GM18511 (cell line): ENCODE measurements at regions not wholly inside any gene's neighbourhood (a gene's known extent, or its start where the extent isn't known, plus 50 kb on each side); places are given as distances from the start of the nearest gene placed in this dataset.
"Not testable (repeated sequence)": the region's sequence is repeated elsewhere in the genome, so short reads cannot be mapped to it uniquely, and the experiment has no call there.

Experiments
- ATAC-seq: cut with Tn5 transposase; IDR thresholded peaks from one replicate; pipeline ENCODE4 v1.9.1; 2021; ENCODE audit warnings: mild to moderate bottlenecking, moderate library complexity; ENCODE audit not compliant: unreplicated experiment

- ATAC-seq: no peak
Measured at GRCh38 chr4:24369507-24370029, 214.8 kb downstream of the DHX15 start.

- no peak for ATAC-seq
Measured at GRCh38 chr4:24368801-24369200, 215.6 kb downstream of the DHX15 start.

GRCh38 chr4:24364852-24365251 is 219.5 kb downstream of the DHX15 start:
- ATAC-seq: no peak

DNA sequence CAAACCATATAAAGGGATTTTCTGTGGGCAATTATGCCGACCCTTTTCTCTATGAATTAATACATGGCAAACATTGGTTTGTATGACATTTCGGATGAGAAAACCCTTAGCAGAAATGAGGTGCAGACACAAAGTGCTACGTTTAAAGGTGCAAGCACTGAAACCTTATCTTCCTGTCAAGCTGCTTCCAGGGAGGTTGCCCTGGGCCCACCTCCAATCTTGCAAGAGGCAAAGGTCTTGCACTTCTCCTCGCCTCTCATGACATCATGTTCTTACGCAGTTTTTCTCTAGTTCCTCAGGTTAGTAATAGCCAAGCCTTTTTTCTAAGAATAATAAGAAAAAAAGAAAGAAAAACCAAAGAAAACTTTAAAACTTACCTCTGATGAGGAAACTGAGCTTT is 220.1 kb downstream of the DHX15 start:
- no peak for ATAC-seq

GRCh38 chr4:24363751-24364150 is 220.6 kb downstream of the DHX15 start:
- no peak for ATAC-seq

DNA sequence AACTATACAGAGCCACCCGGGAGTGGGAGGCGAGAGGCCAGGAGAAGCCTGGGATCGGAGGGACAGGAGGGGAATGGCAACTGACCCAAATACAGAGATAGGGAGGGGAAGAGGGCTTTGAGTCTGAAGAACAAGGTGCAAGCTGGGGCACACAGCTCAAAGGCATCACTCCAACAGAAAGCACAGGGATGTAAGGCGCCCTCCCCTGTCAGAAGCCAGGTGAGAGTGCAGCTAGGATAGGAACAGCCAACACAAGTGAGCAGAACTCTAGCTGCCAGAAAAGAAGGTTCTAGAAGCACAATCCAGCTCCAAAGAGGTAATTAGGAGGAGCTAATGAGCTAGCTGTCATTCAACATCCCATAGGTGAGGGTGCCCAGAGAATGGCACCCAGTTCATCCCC is 232.2 kb downstream of the DHX15 start:
- no peak for ATAC-seq

DNA sequence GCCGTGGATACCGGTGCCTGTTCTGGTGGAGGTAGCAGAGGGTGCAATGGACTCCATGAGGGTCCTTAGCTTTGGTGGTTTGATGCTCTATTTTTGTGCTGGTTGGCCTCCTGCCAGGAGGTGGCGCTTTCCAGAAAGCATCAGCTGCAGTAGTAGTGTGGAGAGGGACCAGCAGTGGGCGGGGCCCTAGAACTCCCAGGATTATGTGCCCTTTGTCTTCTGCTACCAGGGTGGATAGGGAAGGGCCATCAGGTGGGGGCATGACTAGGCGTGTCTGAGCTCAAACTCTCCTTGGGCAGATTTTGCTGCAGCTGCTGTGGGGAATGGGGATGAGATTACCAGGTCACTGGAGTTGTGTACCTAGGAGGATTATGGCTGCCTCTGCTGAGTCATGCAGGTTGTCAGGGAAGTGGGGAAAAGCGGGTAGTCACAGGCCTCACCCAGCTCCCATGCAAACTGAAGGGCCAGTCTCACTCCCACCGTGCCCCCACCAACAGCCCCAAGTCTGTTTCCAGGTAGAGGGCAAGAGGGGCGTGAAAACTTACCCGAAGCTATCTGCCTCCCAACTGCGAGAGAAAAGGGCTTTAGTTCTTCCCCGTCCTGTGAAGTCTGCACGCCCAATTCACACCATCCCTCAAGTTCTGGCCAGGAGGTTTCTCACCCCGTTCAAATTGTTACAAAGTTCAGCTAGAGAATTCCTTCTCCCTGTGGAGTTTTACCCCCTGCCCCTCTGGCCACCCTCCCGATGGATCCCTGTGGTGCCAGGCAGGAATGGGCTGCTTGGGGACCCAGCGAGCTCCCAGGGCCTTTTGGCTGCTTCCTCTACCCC is 235.0 kb downstream of the DHX15 start:
- not testable (repeated sequence) for ATAC-seq

DNA sequence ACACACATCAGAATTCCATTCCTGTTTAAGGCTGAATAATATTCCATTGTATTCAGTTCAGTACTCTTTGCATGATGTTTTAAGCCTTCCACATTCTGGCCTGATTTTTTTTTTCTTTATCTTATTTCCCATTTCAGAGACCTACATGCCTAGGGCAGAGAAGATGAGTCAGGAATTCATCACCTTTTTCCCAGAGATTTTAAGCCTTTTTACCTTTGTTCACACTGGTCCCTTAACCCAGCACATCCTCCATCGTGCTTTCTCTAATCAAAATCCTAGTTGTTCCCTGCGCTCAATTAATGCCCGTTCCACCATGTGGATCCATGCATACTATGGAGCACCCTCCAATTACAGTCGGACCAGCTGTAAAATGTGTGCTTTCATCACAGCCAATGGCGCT is 245.1 kb downstream of the DHX15 start:
- ATAC-seq: no peak

DNA sequence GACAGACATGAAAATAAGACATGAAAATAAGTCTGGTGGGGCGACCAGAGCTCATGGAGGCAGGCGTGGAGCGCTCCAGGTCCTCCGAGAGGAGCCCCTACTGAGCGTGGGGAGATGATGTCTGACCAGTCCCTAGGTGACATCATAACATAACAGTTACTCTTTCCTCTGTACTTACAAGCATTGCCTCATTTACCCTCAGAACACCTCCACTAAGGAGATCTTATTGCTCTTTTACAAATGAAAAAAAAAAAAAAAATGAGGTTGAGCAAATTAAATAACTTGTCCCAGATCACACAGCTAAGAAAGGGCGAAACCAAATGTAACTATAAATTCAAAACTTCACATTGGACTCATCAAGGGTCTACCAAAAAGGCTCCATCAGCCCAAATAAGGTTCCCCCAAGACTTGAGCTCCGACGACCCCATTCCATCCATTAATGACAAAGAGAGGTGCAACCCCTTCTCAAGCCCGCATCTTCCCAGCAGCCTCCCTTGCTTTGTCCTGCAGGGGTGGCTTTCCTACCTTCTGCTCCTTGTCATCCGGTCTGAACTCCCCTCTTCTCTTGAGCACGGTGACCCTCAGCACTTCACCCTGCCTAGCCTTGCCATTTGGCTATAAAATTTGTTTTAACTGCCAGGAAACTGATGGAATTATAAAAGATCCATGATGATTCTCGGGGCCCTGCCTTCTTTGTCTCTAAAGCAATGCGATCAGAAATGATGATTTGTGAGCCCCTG is 246.7 kb downstream of the DHX15 start:
- ATAC-seq: no peak

DNA sequence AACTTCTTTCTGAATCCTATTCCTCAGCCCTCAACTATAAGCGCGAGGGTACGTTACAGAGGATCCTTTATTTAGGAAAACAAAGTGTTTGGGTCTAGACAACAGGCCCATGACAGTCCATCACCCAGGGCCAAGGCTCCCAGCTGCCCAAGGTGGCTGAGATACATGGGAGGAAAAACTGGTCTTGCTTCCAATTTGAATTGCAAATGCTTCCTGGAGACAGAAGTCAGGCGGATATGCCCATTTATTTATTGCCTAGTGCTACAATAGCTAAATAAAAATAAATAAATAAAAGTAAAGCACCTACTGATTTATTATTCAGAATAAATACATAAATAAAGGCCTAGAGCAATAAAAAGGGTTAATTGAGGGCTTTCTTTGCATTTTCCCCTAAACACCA is 248.7 kb downstream of the DHX15 start:
- no peak for ATAC-seq

DNA sequence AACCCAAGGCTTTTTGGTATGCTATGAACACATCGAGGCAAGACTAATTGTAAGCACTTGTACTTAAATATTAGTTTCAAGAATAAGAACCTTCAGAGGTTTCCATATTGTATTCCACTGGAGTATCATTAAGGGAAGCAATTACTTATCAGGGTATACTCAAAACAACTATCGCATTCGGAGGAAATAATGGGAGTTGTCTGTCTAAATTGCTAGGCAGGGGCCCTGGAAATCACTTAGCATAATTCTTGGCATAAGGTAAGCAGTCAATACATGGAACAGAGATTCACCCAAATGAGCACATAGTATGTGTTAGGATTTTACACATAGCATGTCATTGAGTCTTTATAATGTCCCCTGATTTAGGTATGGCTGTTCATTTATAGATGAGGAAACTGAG is 249.4 kb downstream of the DHX15 start:
- ATAC-seq: no peak

- ATAC-seq: no peak
Measured at GRCh38 chr4:24330573-24330972, 253.8 kb downstream of the DHX15 start.

DNA sequence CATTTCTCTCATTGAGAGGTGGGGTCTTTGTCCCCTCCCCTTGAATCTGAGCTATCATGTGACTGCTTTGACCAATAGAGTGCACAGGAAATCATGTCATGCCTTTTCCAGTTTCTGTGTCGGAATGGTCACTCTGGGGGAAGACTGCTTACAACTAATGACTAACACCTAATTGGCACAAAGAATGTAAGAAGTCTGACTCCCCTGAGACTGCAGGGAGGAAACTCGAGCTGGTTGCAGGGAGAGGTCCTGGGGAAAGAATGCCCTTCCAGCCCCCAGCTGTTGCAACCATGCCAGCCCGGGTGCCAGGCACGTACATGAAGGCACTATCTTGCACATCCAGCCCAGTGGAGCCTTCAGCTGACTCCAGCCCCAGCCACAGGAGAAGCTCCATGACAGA is 254.2 kb downstream of the DHX15 start:
- ATAC-seq: no peak

GRCh38 chr4:24328711-24329110 is 255.6 kb downstream of the DHX15 start:
- ATAC-seq: no peak

DNA sequence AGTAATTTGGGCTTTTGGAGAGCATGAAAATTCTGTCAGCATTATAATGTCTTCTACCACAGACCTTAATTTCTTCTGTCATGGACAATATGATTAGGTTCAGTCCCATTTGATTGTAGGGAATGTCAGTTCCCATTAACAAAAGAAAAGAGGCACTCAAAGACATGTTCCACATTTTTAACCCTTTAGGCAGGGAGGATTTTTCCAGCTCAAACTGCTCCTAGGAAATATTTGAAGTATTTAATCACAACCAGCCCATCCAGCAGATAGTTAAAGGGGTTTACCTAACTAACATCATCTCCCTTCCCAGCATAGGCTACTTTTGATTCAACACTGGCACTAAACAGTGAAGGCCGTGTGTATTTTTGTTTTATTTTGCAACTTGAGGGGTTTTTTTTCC is 256.0 kb downstream of the DHX15 start:
- ATAC-seq: no peak

GRCh38 chr4:24322995-24323394 is 261.4 kb downstream of the DHX15 start:
- no peak for ATAC-seq

DNA sequence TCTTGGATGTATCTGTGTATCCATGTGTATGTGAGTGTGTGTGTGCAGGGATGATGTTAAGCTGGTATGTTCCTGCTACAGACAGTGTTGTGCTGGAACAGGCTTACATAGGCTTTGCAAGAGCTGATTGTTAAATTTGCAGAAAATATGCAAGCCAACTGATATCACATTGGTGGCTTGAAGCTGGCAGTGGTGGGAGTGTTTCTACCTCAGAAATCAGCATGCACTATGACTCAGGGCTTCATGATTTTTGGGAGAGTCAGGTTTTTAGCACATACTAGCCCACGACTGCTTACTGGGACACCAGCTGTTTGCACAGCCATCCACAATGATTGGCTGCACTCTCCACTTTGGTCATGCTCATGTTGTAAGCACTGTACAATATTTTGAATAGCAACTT is 261.8 kb downstream of the DHX15 start:
- no peak for ATAC-seq

- ATAC-seq: no peak
Measured at GRCh38 chr4:24321616-24322015, 262.7 kb downstream of the DHX15 start.

DNA sequence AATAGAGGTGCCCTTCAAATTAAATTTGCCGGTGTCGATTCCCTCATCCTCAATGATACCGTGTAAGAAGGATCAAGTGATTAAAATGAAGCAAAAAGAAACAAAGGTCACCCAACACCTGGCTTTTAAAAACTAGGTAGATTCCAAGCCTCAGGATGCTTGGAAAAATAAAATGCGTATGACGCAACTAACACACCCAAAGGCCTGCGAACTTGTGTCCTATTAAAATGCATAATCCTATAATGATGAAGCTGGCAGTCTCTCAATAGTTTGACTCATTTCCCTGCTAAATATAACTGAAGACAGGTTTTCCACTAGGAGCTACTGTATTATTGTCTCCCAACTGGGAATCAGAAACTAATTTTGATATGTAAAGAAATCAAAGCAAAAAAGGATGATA is 263.2 kb downstream of the DHX15 start:
- no peak for ATAC-seq

DNA sequence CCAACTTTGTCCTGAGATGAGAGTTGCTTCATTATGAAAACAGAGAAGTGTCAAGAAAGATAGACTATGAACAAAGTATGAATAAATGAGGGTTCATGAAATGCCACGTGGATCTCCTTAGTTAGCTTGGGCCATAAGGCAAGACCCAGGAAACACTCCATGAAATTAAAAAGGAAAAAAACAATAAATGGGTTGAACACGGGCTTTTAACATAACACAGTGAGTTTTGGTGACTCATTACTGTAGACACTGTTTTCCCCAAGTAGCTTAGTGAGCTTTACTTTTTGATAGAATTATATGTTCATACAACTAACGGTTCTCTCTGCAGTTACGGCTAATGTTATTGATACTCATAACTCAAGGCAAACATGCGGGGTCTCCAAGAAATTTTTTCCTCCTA is 265.0 kb downstream of the DHX15 start:
- no peak for ATAC-seq

GRCh38 chr4:24315056-24315455 is 269.3 kb downstream of the DHX15 start:
- ATAC-seq: no peak

DNA sequence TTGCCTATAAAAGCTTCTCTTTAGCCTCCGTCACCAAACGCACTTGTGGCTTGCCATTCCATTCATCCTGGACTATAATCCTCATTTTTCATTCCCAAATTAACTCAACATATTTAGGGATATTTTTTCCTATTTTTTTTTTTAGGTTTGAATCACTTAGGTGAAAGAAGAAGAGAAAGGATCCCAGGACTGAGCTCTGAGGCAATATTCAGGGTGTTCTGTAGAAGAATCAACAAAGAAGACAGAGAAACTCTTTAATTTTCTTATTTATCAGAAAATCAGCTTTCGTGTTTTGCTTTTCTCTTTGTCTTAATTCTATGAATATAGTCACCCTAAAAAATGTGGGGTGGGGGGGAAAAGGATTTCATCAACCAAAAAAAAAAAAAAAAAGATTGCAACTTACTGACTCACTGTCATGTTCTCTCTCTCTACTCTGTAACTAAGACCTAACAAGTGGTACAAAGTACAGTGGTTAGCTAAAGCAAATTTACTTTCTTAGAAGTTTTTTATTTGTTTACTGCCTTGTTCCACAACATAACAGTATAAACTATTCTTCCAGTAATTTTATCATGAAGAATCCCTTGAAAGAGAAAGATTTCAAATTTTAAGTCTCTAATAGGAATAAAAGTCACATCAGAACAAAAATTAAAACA is 272.0 kb downstream of the DHX15 start:
- ATAC-seq: no peak
